Neural cell (in vitro differentiated cells): ENCODE measurements at regions not wholly inside any gene's neighbourhood (a gene's known extent, or its start where the extent isn't known, plus 50 kb on each side); places are given as distances from the start of the nearest gene placed in this dataset.

Source experiments
- H2AFZ ChIP-seq: fragments of 200-600, 300-800 bp; sonication (generic), shearing (Covaris generic); 2 replicates; pipeline ENCODE4 v1.6.0; 2014; ENCODE audit warnings: low read depth, mild to moderate bottlenecking, antibody characterized with exemption, low read length, moderate library complexity
- H3F3A ChIP-seq: fragments of 200-600 bp; shearing (Covaris generic); 2 replicates; pipeline ENCODE4 v1.6.1; 2016; ENCODE audit warnings: mild to moderate bottlenecking, moderate library complexity, mixed read lengths, antibody characterized with exemption, low read length; ENCODE audit not compliant: insufficient read depth, poor library complexity, severe bottlenecking
- H3K27ac ChIP-seq: fragments of 200-600, 300-800 bp; sonication (generic), shearing (Covaris generic); 2 replicates; pipeline ENCODE4 v1.5.1; 2014; ENCODE audit warnings: mild to moderate bottlenecking, low read length, moderate library complexity
- H3K27me3 ChIP-seq: fragments of 300-800, 200-600 bp; sonication (generic), shearing (Covaris generic); 2 replicates; pipeline ENCODE4 v1.6.0; 2014; ENCODE audit warnings: mild to moderate bottlenecking, low read depth, low read length, moderate library complexity; ENCODE audit not compliant: insufficient read depth
- H3K36me3 ChIP-seq: fragments of 300-800, 200-600 bp; sonication (generic), shearing (Covaris generic); 2 replicates; pipeline ENCODE4 v1.5.1; 2014; ENCODE audit warnings: mild to moderate bottlenecking, antibody characterized with exemption, low read length, moderate library complexity; ENCODE audit not compliant: insufficient read depth
- H3K4me2 ChIP-seq: fragments of 300-800, 200-600 bp; sonication (generic), shearing (Covaris generic); 2 replicates; pipeline ENCODE4 v1.6.0; 2014; ENCODE audit warnings: mild to moderate bottlenecking, low read length
- H3K4me3 ChIP-seq: fragments of 300-800, 200-600 bp; sonication (generic), shearing (Covaris generic); 2 replicates; pipeline ENCODE4 v1.5.1; 2014; ENCODE audit warnings: mild to moderate bottlenecking, low read length, moderate library complexity
- H3K79me2 ChIP-seq: fragments of 200-600 bp; shearing (Covaris generic); replicated peaks from 2 replicates; pipeline ENCODE4 v1.6.0; 2014; ENCODE audit warnings: mild to moderate bottlenecking, low read length, moderate library complexity; ENCODE audit not compliant: insufficient read depth
- H3K9ac ChIP-seq: fragments of 300-800, 200-600 bp; sonication (generic), shearing (Covaris generic); 2 replicates; pipeline ENCODE4 v1.6.1; 2016; ENCODE audit warnings: mild to moderate bottlenecking, low read length, mixed read lengths
- H3K9me2 ChIP-seq: fragments of 200-600 bp; shearing (Covaris generic); 2 replicates; pipeline ENCODE4 v1.6.1; 2016; ENCODE audit warnings: mild to moderate bottlenecking, low read length, mixed read lengths; ENCODE audit not compliant: insufficient read depth
- H3K9me3 ChIP-seq: fragments of 200-600, 300-800 bp; sonication (generic), shearing (Covaris generic); 2 replicates; pipeline ENCODE4 v1.6.1; 2016; ENCODE audit warnings: mild to moderate bottlenecking, mixed run types, low read length, moderate library complexity, mixed read lengths
- H4K20me1 ChIP-seq: fragments of 200-600 bp; shearing (Covaris generic); 2 replicates; pipeline ENCODE4 v1.6.1; 2016; ENCODE audit warnings: mild to moderate bottlenecking, mixed run types; ENCODE audit not compliant: insufficient read depth
- EP300 ChIP-seq: fragments of 450-650 bp; conservative IDR thresholded peaks from 2 replicates; pipeline ENCODE4 v1.6.1; 2014; ENCODE audit warnings: antibody characterized with exemption, mild to moderate bottlenecking, moderate library complexity; ENCODE audit not compliant: poor library complexity, severe bottlenecking
- EZH2 ChIP-seq: fragments of 200-600, 300-800 bp; shearing (Covaris generic), sonication (generic); IDR thresholded peaks from 2 replicates; pipeline ENCODE4 v1.6.1; 2014; ENCODE audit warnings: antibody characterized with exemption, low read length, borderline replicate concordance, mild to moderate bottlenecking; ENCODE audit not compliant: insufficient read depth, poor library complexity, severe bottlenecking
- MXI1 ChIP-seq: fragments of 450-650 bp; conservative IDR thresholded peaks from 2 replicates; pipeline ENCODE4 v1.6.1; 2014; ENCODE audit warnings: antibody characterized with exemption, mild to moderate bottlenecking; ENCODE audit not compliant: poor library complexity, severe bottlenecking
- POLR2AphosphoS5 ChIP-seq: IDR thresholded peaks from 2 replicates; pipeline ENCODE4 v1.6.1; 2012
- RAD21 ChIP-seq: fragments of 450-650 bp; conservative IDR thresholded peaks from 2 replicates; pipeline ENCODE4 v1.6.1; 2014; ENCODE audit warnings: antibody characterized with exemption, mild to moderate bottlenecking, moderate library complexity
- SMC3 ChIP-seq: fragments of 450-650 bp; conservative IDR thresholded peaks from 2 replicates; pipeline ENCODE4 v1.6.1; 2014; ENCODE audit warnings: antibody characterized with exemption, mild to moderate bottlenecking, moderate library complexity; ENCODE audit not compliant: poor library complexity
- TAF1 ChIP-seq: IDR thresholded peaks from 2 replicates; pipeline ENCODE4 v1.6.1; 2012; ENCODE audit warnings: low read depth
- TF ChIP-seq, protein P1 (sequence below): fragments of 450-650 bp; IDR thresholded peaks from 2 replicates; pipeline ENCODE4 v1.5.1; 2014; ENCODE audit warnings: antibody characterized with exemption, mild to moderate bottlenecking, moderate library complexity; ENCODE audit not compliant: poor library complexity, severe bottlenecking
- TF ChIP-seq, protein P2 (sequence below): IDR thresholded peaks from 2 replicates; pipeline ENCODE4 v1.6.1; 2012; ENCODE audit warnings: borderline replicate concordance

DNA sequence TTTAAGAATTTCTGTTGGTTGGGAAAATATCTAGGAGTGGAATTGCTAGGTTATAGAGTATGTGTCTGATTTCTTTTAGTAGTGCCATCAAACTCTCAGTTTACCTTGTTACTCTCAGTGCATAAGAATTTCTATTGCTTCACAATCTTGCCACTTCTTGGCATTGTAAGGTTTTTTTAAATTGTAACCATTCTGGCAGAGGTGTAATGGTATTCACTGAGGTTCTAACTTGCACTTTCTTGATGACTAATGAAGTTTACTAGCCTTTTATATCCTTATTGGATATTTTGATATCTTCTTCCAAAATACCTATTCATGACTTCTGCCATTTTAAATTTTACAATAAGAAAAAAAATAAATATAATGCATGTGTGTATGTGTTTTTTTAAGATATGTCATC lies 478.0 kb downstream of the NAV3 start:
- Histone ChIP-seq H3K9me3 (no peaks in the 10 kb centered on the region), H3K36me3 (no peaks in the 10 kb centered on the region), H3K4me3 (no peak overlapping the region), H3F3A (no peaks in the 10 kb centered on the region), H3K4me2 (no peak overlapping the region), H3K27ac (no peak overlapping the region), H2AFZ (no peak overlapping the region), H3K9me2 (no peaks in the 10 kb centered on the region), H3K27me3 (no peaks in the 10 kb centered on the region), H3K79me2 (no peaks in the 10 kb centered on the region), H4K20me1 (no peaks in the 10 kb centered on the region), H3K9ac (no peak overlapping the region)
- TF ChIP-seq MXI1 (no peak), RAD21 (no peak), SMC3 (no peak), TAF1 (no peak), EP300 (no peak), POLR2AphosphoS5 (no peak), EZH2 (no peak)
- TF ChIP-seq, protein P1, sequence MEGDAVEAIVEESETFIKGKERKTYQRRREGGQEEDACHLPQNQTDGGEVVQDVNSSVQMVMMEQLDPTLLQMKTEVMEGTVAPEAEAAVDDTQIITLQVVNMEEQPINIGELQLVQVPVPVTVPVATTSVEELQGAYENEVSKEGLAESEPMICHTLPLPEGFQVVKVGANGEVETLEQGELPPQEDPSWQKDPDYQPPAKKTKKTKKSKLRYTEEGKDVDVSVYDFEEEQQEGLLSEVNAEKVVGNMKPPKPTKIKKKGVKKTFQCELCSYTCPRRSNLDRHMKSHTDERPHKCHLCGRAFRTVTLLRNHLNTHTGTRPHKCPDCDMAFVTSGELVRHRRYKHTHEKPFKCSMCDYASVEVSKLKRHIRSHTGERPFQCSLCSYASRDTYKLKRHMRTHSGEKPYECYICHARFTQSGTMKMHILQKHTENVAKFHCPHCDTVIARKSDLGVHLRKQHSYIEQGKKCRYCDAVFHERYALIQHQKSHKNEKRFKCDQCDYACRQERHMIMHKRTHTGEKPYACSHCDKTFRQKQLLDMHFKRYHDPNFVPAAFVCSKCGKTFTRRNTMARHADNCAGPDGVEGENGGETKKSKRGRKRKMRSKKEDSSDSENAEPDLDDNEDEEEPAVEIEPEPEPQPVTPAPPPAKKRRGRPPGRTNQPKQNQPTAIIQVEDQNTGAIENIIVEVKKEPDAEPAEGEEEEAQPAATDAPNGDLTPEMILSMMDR: no peak
- TF ChIP-seq, protein P2, sequence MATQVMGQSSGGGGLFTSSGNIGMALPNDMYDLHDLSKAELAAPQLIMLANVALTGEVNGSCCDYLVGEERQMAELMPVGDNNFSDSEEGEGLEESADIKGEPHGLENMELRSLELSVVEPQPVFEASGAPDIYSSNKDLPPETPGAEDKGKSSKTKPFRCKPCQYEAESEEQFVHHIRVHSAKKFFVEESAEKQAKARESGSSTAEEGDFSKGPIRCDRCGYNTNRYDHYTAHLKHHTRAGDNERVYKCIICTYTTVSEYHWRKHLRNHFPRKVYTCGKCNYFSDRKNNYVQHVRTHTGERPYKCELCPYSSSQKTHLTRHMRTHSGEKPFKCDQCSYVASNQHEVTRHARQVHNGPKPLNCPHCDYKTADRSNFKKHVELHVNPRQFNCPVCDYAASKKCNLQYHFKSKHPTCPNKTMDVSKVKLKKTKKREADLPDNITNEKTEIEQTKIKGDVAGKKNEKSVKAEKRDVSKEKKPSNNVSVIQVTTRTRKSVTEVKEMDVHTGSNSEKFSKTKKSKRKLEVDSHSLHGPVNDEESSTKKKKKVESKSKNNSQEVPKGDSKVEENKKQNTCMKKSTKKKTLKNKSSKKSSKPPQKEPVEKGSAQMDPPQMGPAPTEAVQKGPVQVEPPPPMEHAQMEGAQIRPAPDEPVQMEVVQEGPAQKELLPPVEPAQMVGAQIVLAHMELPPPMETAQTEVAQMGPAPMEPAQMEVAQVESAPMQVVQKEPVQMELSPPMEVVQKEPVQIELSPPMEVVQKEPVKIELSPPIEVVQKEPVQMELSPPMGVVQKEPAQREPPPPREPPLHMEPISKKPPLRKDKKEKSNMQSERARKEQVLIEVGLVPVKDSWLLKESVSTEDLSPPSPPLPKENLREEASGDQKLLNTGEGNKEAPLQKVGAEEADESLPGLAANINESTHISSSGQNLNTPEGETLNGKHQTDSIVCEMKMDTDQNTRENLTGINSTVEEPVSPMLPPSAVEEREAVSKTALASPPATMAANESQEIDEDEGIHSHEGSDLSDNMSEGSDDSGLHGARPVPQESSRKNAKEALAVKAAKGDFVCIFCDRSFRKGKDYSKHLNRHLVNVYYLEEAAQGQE: no peak

DNA sequence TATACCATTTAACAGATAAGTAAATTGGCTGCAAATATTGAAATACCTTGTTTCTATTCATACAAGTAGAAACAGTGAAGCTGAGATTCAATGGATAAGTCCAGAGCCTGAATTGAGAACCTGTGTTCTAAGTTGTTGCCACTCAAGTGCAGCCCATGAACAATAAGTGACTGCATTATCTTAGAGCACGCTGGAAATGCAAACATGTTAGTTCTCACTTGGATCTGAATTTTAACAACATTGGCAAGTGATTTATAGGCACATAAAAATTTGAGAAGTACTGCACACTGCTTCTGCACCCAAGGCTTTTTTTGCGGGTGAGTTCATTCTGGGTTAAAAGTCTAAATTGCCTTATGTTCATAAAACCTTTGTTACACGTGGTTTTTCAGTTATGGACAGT lies 484.3 kb downstream of the NAV3 start:
- Histone ChIP-seq H3K9me2 (no peaks in the 10 kb centered on the region), H3K9ac (no peak overlapping the region), H4K20me1 (no peaks in the 10 kb centered on the region), H3K4me2 (no peak overlapping the region), H3K36me3 (no peaks in the 10 kb centered on the region), H2AFZ (no peak overlapping the region), H3K4me3 (no peak overlapping the region), H3K27ac (no peak overlapping the region), H3F3A (no peaks in the 10 kb centered on the region), H3K79me2 (no peaks in the 10 kb centered on the region), H3K27me3 (no peaks in the 10 kb centered on the region), H3K9me3 (no peaks in the 10 kb centered on the region)
- TF ChIP-seq POLR2AphosphoS5: no peak
- no peak for TF ChIP-seq MXI1
- TF ChIP-seq TAF1: no peak
- TF ChIP-seq EZH2: no peak
- TF ChIP-seq RAD21: no peak
- TF ChIP-seq SMC3: no peak
- no peak for TF ChIP-seq EP300
- TF ChIP-seq, protein P2: no peak
- TF ChIP-seq, protein P1: no peak
